ENCODE measurements at regions not wholly inside any gene's neighbourhood (a gene's known extent, or its start where the extent isn't known, plus 50 kb on each side); places are given as distances from the start of the nearest gene placed in this dataset.

GRCh38 chr3:99419116-99419515 is 219.3 kb upstream of the COL8A1 start:
- TF ChIP-seq, protein P1, sequence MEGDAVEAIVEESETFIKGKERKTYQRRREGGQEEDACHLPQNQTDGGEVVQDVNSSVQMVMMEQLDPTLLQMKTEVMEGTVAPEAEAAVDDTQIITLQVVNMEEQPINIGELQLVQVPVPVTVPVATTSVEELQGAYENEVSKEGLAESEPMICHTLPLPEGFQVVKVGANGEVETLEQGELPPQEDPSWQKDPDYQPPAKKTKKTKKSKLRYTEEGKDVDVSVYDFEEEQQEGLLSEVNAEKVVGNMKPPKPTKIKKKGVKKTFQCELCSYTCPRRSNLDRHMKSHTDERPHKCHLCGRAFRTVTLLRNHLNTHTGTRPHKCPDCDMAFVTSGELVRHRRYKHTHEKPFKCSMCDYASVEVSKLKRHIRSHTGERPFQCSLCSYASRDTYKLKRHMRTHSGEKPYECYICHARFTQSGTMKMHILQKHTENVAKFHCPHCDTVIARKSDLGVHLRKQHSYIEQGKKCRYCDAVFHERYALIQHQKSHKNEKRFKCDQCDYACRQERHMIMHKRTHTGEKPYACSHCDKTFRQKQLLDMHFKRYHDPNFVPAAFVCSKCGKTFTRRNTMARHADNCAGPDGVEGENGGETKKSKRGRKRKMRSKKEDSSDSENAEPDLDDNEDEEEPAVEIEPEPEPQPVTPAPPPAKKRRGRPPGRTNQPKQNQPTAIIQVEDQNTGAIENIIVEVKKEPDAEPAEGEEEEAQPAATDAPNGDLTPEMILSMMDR (IDR thresholded peaks at IDR 0.05): no peak
- TF ChIP-seq POLR2A (IDR thresholded peaks at IDR 0.05): no peak

All from Peyer's patch (tissue), 4 donors.